Fibroblast of lung (primary cell): ENCODE measurements at regions not wholly inside any gene's neighbourhood (a gene's known extent, or its start where the extent isn't known, plus 50 kb on each side); places are given as distances from the start of the nearest gene placed in this dataset.

Experiments
- EZH2 ChIP-seq: IDR thresholded peaks from 2 replicates; pipeline ENCODE4 v1.5.1; 2012; ENCODE audit warnings: low read length, control low read depth, mild to moderate bottlenecking; ENCODE audit errors: missing control alignments
- TF ChIP-seq, protein P1 (sequence below), 2 donors: IDR thresholded peaks in 1 of 2; conservative IDR thresholded peaks in 1 of 2; 1 replicate in 1 of 2; 2 replicates in 1 of 2; pipeline ENCODE4 v1.5.1; 2011 to 2012; ENCODE audit warnings: low read length in 2 of 2, control low read depth in 1 of 2, inconsistent platforms in 1 of 2, low read depth in 1 of 2, mild to moderate bottlenecking in 1 of 2

DNA sequence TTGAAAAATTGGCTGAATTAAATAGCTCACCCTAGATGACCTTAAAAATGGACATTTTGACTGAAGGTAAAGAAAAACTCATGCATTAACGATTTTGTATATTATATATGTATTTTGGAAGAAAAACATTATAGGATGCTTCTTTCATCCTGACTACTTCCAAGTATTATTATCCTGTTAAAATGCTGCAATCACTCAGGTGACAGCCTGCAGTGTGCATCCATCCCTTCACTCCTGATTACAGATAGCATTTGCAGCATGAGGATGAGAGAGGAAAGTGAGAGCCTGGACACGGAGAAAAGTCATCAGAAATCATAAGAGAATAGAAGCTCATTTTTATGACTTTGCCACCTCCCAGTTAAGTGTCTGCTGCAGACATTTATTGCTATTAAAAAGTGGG is 1055.6 kb downstream of the PCDH17 start:
- TF ChIP-seq, protein P1, sequence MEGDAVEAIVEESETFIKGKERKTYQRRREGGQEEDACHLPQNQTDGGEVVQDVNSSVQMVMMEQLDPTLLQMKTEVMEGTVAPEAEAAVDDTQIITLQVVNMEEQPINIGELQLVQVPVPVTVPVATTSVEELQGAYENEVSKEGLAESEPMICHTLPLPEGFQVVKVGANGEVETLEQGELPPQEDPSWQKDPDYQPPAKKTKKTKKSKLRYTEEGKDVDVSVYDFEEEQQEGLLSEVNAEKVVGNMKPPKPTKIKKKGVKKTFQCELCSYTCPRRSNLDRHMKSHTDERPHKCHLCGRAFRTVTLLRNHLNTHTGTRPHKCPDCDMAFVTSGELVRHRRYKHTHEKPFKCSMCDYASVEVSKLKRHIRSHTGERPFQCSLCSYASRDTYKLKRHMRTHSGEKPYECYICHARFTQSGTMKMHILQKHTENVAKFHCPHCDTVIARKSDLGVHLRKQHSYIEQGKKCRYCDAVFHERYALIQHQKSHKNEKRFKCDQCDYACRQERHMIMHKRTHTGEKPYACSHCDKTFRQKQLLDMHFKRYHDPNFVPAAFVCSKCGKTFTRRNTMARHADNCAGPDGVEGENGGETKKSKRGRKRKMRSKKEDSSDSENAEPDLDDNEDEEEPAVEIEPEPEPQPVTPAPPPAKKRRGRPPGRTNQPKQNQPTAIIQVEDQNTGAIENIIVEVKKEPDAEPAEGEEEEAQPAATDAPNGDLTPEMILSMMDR (conservative IDR thresholded peaks at IDR 0.05 in 1 of 2, IDR thresholded peaks at IDR 0.05 in 1 of 2; ENCODE audit: low read depth in 1 of 2, low read length in 2 of 2) = no peak
- TF ChIP-seq EZH2 = no peak
